KMS-11 (cell line): ENCODE measurements at regions not wholly inside any gene's neighbourhood (a gene's known extent, or its start where the extent isn't known, plus 50 kb on each side); places are given as distances from the start of the nearest gene placed in this dataset.

Source experiments
- H2AFZ ChIP-seq: fragments of 200-600 bp; sonication (generic); 2 replicates; pipeline ENCODE4 v1.6.1; 2016; ENCODE audit warnings: antibody characterized with exemption, mixed run types, low read depth
- H3K27ac ChIP-seq: fragments of 200-600 bp; sonication (generic); 2 replicates; pipeline ENCODE4 v1.6.1; 2016; ENCODE audit warnings: mild to moderate bottlenecking, mixed run types
- H3K27me3 ChIP-seq: fragments of 200-600 bp; sonication (generic); 2 replicates; pipeline ENCODE4 v1.6.1; 2017; ENCODE audit warnings: mild to moderate bottlenecking, low read depth, mixed run types, moderate library complexity; ENCODE audit not compliant: insufficient read depth
- H3K36me3 ChIP-seq: fragments of 200-600 bp; sonication (generic); 2 replicates; pipeline ENCODE4 v1.6.1; 2017; ENCODE audit warnings: mild to moderate bottlenecking, mixed run types; ENCODE audit not compliant: insufficient read depth
- H3K4me1 ChIP-seq: fragments of 200-600 bp; sonication (generic); 2 replicates; pipeline ENCODE4 v1.6.1; 2016; ENCODE audit warnings: mild to moderate bottlenecking, low read depth, mixed run types; ENCODE audit not compliant: poor library complexity, severe bottlenecking
- H3K4me2 ChIP-seq: fragments of 200-600 bp; sonication (generic); 2 replicates; pipeline ENCODE4 v1.7.0; 2016; ENCODE audit warnings: mild to moderate bottlenecking, mixed run types
- H3K4me3 ChIP-seq: fragments of 200-600 bp; sonication (generic); IDR thresholded peaks from 2 replicates; pipeline ENCODE4 v1.6.1; 2017; ENCODE audit warnings: low read depth, low read length, mixed read lengths; ENCODE audit not compliant: insufficient read depth
- H3K79me2 ChIP-seq: fragments of 200-600 bp; sonication (generic); 2 replicates; pipeline ENCODE4 v1.6.1; 2016; ENCODE audit warnings: low read depth, mixed run types; ENCODE audit not compliant: insufficient read depth
- H3K9ac ChIP-seq: fragments of 200-600 bp; sonication (generic); 2 replicates; pipeline ENCODE4 v1.6.1; 2016; ENCODE audit warnings: mild to moderate bottlenecking, mixed run types
- H4K20me1 ChIP-seq: fragments of 200-600 bp; sonication (generic); 2 replicates; pipeline ENCODE4 v1.6.1; 2016; ENCODE audit warnings: mild to moderate bottlenecking, mixed run types; ENCODE audit not compliant: insufficient read depth
- CTCF ChIP-seq: fragments of 200-600 bp; sonication (generic); conservative IDR thresholded peaks from 2 replicates; pipeline ENCODE4 v1.6.1; 2017; ENCODE audit warnings: low read depth, mild to moderate bottlenecking, antibody characterized with exemption, low read length, moderate library complexity, mixed read lengths

DNA sequence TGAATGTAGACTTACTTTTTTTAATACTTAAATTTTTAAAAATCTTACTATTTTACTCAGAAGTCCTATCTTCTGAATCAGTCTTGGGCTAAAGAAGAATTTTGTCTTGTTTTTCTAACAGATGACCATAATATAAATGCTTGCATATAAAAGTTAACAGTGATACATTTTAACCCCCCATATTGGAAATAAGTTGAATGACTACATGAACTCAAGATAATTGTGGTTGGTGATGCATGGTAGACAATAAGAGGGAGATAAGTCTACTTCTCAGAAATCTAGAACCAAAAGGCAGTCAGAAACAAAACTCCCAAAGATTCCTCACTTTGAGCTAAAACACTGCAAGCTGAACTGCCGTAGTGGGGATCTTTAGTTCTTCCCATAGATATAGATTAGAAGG lies 868.4 kb upstream of the SOX9 start:
- Histone ChIP-seq H3K27ac (no peak overlapping the region), H3K9ac (no peak overlapping the region), H3K36me3 (no peaks in the 10 kb centered on the region), H3K27me3 (no peaks in the 10 kb centered on the region), H3K79me2 (no peaks in the 10 kb centered on the region), H3K4me1 (peaks cover 3% of the 10 kb centered on the region), H3K4me2 (no peak overlapping the region), H4K20me1 (no peaks in the 10 kb centered on the region), H2AFZ (no peak overlapping the region), H3K4me3 (no peak overlapping the region)
- no peak for TF ChIP-seq CTCF

GRCh38 chr17:71257096-71257495 lies 863.7 kb upstream of the SOX9 start:
- Histone ChIP-seq H4K20me1 (no peaks in the 10 kb centered on the region), H3K79me2 (no peaks in the 10 kb centered on the region), H3K27ac (no peak overlapping the region), H3K4me1 (no peaks in the 10 kb centered on the region), H3K4me3 (no peak overlapping the region), H3K27me3 (no peaks in the 10 kb centered on the region), H3K9ac (no peak overlapping the region), H3K4me2 (no peak overlapping the region), H3K36me3 (no peaks in the 10 kb centered on the region), H2AFZ (no peak overlapping the region)
- no peak for TF ChIP-seq CTCF

GRCh38 chr17:71260366-71260940 lies 860.4 kb upstream of the SOX9 start:
- Histone ChIP-seq H3K9ac (no peak overlapping the region), H4K20me1 (no peaks in the 10 kb centered on the region), H3K27ac (no peak overlapping the region), H3K4me1 (no peaks in the 10 kb centered on the region), H3K27me3 (no peaks in the 10 kb centered on the region), H2AFZ (no peak overlapping the region), H3K79me2 (no peaks in the 10 kb centered on the region), H3K4me2 (no peak overlapping the region), H3K36me3 (no peaks in the 10 kb centered on the region), H3K4me3 (no peak overlapping the region)
- no peak for TF ChIP-seq CTCF

DNA sequence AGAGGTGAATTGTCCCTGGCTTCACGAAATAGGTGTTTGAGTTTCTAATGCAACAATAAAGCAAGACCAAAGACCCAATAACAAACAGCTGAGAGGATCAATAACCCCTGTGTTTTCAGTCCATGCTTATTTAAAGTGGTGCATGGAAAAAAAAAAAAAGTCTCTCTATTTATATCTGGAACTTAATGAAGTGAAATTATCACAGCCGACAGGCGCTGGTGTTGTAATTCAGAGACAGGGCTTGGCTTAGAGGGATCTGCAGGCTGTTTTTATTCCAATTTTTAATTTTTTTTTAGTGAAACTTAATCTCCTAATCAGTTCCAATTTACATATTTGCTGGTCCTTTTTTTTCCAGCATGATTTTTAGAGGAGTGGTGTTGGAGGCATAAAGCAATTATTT lies 858.2 kb upstream of the SOX9 start:
- no peak overlapping the region for H3K9ac ChIP-seq
- no peak overlapping the region for H3K4me2 ChIP-seq
- no peak overlapping the region for H2AFZ ChIP-seq
- H3K79me2 ChIP-seq: no peaks in the 10 kb centered on the region
- no peak overlapping the region for H3K4me3 ChIP-seq
- no peaks in the 10 kb centered on the region for H3K36me3 ChIP-seq
- H3K27ac ChIP-seq: no peak overlapping the region
- no peaks in the 10 kb centered on the region for H4K20me1 ChIP-seq
- no peak for TF ChIP-seq CTCF
- no peaks in the 10 kb centered on the region for H3K4me1 ChIP-seq
- no peaks in the 10 kb centered on the region for H3K27me3 ChIP-seq
